GM06990 (cell line): ENCODE measurements at regions not wholly inside any gene's neighbourhood (a gene's known extent, or its start where the extent isn't known, plus 50 kb on each side); places are given as distances from the start of the nearest gene placed in this dataset.
"Not testable (repeated sequence)": the region's sequence is repeated elsewhere in the genome, so short reads cannot be mapped to it uniquely, and the experiment has no call there.

Experiments used
- DNase-seq: peaks from one replicate; pipeline ENCODE4 v3.0.0-alpha.2; 2011; ENCODE audit not compliant: insufficient read length; ENCODE audit errors: extremely low read depth
- H3K27me3 ChIP-seq: replicated peaks from 2 replicates; pipeline ENCODE4 v1.6.0; 2011; ENCODE audit warnings: low read length; ENCODE audit not compliant: control insufficient read depth, insufficient read depth
- H3K36me3 ChIP-seq: 2 replicates; pipeline ENCODE4 v1.5.1; 2011; ENCODE audit warnings: low read length; ENCODE audit not compliant: control insufficient read depth, insufficient read depth
- H3K4me3 ChIP-seq: replicated peaks from 2 replicates; pipeline ENCODE4 v1.5.1; 2011; ENCODE audit warnings: low read depth, mild to moderate bottlenecking, control low read depth, low read length
- TF ChIP-seq, protein P1 (sequence below): IDR thresholded peaks from 2 replicates; pipeline ENCODE4 v1.5.1; 2011; ENCODE audit warnings: low read length, control low read depth, mild to moderate bottlenecking, inconsistent platforms; ENCODE audit not compliant: insufficient read depth, poor library complexity, severe bottlenecking

- H3K27me3 ChIP-seq: no peaks in the 10 kb centered on the region
- H3K4me3 ChIP-seq: no peak overlapping the region
- DNase-seq: no peak
- no peaks in the 10 kb centered on the region for H3K36me3 ChIP-seq
- TF ChIP-seq, protein P1, sequence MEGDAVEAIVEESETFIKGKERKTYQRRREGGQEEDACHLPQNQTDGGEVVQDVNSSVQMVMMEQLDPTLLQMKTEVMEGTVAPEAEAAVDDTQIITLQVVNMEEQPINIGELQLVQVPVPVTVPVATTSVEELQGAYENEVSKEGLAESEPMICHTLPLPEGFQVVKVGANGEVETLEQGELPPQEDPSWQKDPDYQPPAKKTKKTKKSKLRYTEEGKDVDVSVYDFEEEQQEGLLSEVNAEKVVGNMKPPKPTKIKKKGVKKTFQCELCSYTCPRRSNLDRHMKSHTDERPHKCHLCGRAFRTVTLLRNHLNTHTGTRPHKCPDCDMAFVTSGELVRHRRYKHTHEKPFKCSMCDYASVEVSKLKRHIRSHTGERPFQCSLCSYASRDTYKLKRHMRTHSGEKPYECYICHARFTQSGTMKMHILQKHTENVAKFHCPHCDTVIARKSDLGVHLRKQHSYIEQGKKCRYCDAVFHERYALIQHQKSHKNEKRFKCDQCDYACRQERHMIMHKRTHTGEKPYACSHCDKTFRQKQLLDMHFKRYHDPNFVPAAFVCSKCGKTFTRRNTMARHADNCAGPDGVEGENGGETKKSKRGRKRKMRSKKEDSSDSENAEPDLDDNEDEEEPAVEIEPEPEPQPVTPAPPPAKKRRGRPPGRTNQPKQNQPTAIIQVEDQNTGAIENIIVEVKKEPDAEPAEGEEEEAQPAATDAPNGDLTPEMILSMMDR: no peak
Measured at GRCh38 chr4:135900956-135901355, 1631.3 kb downstream of the PCDH18 start.

- H3K27me3 ChIP-seq, H3K4me3 ChIP-seq, DNase-seq, H3K36me3 ChIP-seq: not testable (repeated sequence)
Measured at GRCh38 chr4:135864304-135864703, 1662.7 kb upstream of the PABPC4L start.

DNA sequence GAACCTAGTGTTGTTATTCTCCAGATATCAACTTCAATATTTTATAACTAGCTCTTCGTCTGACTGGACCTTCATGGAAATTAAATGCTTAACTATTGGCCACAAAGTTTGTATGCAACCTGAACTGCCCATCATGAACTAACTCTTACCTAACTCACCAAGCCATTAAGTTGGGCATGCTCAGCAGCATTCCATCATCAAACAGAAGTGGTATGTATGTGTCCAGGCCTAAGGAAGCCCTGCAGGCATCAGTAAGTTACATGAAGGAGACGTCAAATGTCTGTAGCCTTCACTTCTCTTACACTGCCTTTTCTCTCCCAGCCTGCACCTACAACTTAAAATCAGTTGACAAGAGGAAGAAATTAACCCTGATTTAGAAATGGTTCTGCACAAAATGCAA is 1639.2 kb upstream of the PABPC4L start:
- Histone ChIP-seq H3K27me3 (no peaks in the 10 kb centered on the region), H3K4me3 (no peak overlapping the region), H3K36me3 (no peaks in the 10 kb centered on the region)
- DNase-seq: no peak
- TF ChIP-seq, protein P1: no peak

GRCh38 chr4:135839712-135840111 is 1638.1 kb upstream of the PABPC4L start:
- H3K36me3 ChIP-seq: no peaks in the 10 kb centered on the region
- TF ChIP-seq, protein P1: no peak

DNA sequence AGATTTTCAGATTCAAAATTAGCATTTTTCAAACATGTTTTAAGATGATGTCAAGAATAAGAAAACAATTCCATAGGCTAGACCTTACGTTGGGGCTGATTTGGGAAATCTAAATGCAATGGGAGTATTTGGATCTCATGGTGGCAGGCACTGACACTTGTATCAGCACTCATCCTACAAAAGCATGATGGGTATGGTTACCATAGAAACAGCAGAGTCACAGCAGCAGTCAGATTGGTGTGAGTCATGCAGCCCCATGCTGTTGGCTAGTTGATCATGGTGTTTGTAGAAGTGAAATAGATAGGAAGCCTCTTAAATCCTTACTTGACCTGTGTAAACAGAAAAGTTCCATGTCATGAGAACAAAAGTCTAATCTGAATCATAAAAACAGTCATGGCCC is 1637.3 kb upstream of the PABPC4L start:
- Histone ChIP-seq H3K27me3 (no peaks in the 10 kb centered on the region), H3K4me3 (no peak overlapping the region), H3K36me3 (no peaks in the 10 kb centered on the region)
- TF ChIP-seq, protein P1: no peak
- DNase-seq: no peak

More at GRCh38 chr4:135839712-135840111, 1638.1 kb upstream of the PABPC4L start:
- no peak overlapping the region for H3K4me3 ChIP-seq
- H3K27me3 ChIP-seq: no peaks in the 10 kb centered on the region
- no peak for DNase-seq

GRCh38 chr4:135834471-135834870 is 1632.9 kb upstream of the PABPC4L start:
- no peaks in the 10 kb centered on the region for H3K27me3 ChIP-seq
- no peak for DNase-seq
- TF ChIP-seq, protein P1: no peak
- H3K4me3 ChIP-seq: no peak overlapping the region
- H3K36me3 ChIP-seq: no peaks in the 10 kb centered on the region
